ENCODE measurements at regions not wholly inside any gene's neighbourhood (a gene's known extent, or its start where the extent isn't known, plus 50 kb on each side); places are given as distances from the start of the nearest gene placed in this dataset.

GRCh38 chr20:40535816-40536215, 153.2 kb downstream of the MAFB start:
- H3K36me3 Mint-ChIP-seq (ENCODE audit: low read depth), result peaks cover 4% of the 10 kb centered on the region; the same call in 2 of the 3 replicates
- H3K27me3 Mint-ChIP-seq (ENCODE audit: insufficient read depth, low read depth, poor library complexity), result peaks cover 3% of the 10 kb centered on the region
- no peaks in the 10 kb centered on the region for H3F3A ChIP-seq (replicated peaks; ENCODE audit: low read depth)
- no peak overlapping the region for H3K4me3 Mint-ChIP-seq
- peaks cover 13% of the 10 kb centered on the region for H3K9me3 Mint-ChIP-seq
- no peak for DNase-seq (ENCODE audit: low spot score)
- no peak overlapping the region for H3K27ac Mint-ChIP-seq
- H4K20me1 ChIP-seq (replicated peaks; ENCODE audit: insufficient read depth), result no peaks in the 10 kb centered on the region; the same call in 1 of the 2 replicates
- H3K36me3 ChIP-seq (ENCODE audit: insufficient read depth), result no peaks in the 10 kb centered on the region
- H3K4me3 ChIP-seq, result no peak overlapping the region
- no peak overlapping the region for H2AFZ ChIP-seq
- no peaks in the 10 kb centered on the region for H3K79me2 ChIP-seq (replicated peaks; ENCODE audit: insufficient read depth)
- H3K4me2 ChIP-seq, result no peak overlapping the region
- no peaks in the 10 kb centered on the region for H3K9me2 ChIP-seq (ENCODE audit: insufficient read depth)
- no peak overlapping the region for H3K27ac ChIP-seq (ENCODE audit: low read depth)
- H3K27me3 ChIP-seq (ENCODE audit: insufficient read depth), result no peaks in the 10 kb centered on the region
- TF ChIP-seq, protein P1, sequence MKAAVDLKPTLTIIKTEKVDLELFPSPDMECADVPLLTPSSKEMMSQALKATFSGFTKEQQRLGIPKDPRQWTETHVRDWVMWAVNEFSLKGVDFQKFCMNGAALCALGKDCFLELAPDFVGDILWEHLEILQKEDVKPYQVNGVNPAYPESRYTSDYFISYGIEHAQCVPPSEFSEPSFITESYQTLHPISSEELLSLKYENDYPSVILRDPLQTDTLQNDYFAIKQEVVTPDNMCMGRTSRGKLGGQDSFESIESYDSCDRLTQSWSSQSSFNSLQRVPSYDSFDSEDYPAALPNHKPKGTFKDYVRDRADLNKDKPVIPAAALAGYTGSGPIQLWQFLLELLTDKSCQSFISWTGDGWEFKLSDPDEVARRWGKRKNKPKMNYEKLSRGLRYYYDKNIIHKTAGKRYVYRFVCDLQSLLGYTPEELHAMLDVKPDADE (IDR thresholded peaks at IDR 0.05), result no peak
- TF ChIP-seq NANOG (IDR thresholded peaks at IDR 0.05; ENCODE audit: borderline replicate concordance) (no peak), JUNB (IDR thresholded peaks at IDR 0.05; ENCODE audit: unreplicated experiment) (no peak), ZNF462 (CRISPR knock-in tag; IDR thresholded peaks at IDR 0.05) (no peak), EZH2phosphoT487 (IDR thresholded peaks at IDR 0.05; ENCODE audit: unreplicated experiment) (no peak), CREB1 (CRISPR knock-in tag; IDR thresholded peaks at IDR 0.05; ENCODE audit: low read depth) (no peak), ZNF331 (CRISPR knock-in tag; IDR thresholded peaks at IDR 0.05; ENCODE audit: low read depth) (no peak), ZNF114 (CRISPR knock-in tag; IDR thresholded peaks at IDR 0.05) (no peak)
- TF ChIP-seq, protein P2, sequence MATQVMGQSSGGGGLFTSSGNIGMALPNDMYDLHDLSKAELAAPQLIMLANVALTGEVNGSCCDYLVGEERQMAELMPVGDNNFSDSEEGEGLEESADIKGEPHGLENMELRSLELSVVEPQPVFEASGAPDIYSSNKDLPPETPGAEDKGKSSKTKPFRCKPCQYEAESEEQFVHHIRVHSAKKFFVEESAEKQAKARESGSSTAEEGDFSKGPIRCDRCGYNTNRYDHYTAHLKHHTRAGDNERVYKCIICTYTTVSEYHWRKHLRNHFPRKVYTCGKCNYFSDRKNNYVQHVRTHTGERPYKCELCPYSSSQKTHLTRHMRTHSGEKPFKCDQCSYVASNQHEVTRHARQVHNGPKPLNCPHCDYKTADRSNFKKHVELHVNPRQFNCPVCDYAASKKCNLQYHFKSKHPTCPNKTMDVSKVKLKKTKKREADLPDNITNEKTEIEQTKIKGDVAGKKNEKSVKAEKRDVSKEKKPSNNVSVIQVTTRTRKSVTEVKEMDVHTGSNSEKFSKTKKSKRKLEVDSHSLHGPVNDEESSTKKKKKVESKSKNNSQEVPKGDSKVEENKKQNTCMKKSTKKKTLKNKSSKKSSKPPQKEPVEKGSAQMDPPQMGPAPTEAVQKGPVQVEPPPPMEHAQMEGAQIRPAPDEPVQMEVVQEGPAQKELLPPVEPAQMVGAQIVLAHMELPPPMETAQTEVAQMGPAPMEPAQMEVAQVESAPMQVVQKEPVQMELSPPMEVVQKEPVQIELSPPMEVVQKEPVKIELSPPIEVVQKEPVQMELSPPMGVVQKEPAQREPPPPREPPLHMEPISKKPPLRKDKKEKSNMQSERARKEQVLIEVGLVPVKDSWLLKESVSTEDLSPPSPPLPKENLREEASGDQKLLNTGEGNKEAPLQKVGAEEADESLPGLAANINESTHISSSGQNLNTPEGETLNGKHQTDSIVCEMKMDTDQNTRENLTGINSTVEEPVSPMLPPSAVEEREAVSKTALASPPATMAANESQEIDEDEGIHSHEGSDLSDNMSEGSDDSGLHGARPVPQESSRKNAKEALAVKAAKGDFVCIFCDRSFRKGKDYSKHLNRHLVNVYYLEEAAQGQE (IDR thresholded peaks at IDR 0.05; ENCODE audit: unreplicated experiment), result no peak
- no peaks in the 10 kb centered on the region for H3K4me1 Mint-ChIP-seq
- no peak for ATAC-seq
- H3K4me1 ChIP-seq (ENCODE audit: insufficient read depth), result no peaks in the 10 kb centered on the region
